ENCODE measurements at regions not wholly inside any gene's neighbourhood (a gene's known extent, or its start where the extent isn't known, plus 50 kb on each side); places are given as distances from the start of the nearest gene placed in this dataset.

DNA sequence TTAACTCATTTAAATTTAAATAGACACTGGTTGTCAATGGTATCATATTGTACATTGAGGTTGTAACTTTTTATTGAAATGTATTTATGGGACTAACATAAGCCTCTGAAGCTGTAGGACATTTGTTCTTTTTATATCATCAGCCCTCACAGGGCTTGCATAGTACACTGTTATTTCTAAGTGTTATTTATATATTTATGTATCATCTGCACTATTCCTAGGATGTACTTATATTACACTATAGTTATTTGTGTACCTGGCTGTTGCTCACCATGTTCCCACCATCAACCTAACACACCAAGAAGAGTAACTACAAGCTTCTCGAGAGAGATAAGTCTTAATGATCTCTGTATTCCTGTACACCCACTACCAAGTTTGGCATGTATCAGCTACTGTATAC, 224.7 kb downstream of the PPP1R3A start:
- TF ChIP-seq FOXS1 (CRISPR knock-in tag; IDR thresholded peaks at IDR 0.05) (no peak), SMC3 (IDR thresholded peaks at IDR 0.05) (no peak), FOSL2 (IDR thresholded peaks at IDR 0.05) (no peak), FOSL2 (CRISPR knock-in tag; IDR thresholded peaks at IDR 0.05) (no peak), POLR2A (IDR thresholded peaks at IDR 0.05; ENCODE audit: low read length) (no peak), ZNF302 (CRISPR knock-in tag; IDR thresholded peaks at IDR 0.05) (no peak)
- TF ChIP-seq, protein P1, sequence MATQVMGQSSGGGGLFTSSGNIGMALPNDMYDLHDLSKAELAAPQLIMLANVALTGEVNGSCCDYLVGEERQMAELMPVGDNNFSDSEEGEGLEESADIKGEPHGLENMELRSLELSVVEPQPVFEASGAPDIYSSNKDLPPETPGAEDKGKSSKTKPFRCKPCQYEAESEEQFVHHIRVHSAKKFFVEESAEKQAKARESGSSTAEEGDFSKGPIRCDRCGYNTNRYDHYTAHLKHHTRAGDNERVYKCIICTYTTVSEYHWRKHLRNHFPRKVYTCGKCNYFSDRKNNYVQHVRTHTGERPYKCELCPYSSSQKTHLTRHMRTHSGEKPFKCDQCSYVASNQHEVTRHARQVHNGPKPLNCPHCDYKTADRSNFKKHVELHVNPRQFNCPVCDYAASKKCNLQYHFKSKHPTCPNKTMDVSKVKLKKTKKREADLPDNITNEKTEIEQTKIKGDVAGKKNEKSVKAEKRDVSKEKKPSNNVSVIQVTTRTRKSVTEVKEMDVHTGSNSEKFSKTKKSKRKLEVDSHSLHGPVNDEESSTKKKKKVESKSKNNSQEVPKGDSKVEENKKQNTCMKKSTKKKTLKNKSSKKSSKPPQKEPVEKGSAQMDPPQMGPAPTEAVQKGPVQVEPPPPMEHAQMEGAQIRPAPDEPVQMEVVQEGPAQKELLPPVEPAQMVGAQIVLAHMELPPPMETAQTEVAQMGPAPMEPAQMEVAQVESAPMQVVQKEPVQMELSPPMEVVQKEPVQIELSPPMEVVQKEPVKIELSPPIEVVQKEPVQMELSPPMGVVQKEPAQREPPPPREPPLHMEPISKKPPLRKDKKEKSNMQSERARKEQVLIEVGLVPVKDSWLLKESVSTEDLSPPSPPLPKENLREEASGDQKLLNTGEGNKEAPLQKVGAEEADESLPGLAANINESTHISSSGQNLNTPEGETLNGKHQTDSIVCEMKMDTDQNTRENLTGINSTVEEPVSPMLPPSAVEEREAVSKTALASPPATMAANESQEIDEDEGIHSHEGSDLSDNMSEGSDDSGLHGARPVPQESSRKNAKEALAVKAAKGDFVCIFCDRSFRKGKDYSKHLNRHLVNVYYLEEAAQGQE (IDR thresholded peaks at IDR 0.05), result no peak
- TF ChIP-seq, protein P2, sequence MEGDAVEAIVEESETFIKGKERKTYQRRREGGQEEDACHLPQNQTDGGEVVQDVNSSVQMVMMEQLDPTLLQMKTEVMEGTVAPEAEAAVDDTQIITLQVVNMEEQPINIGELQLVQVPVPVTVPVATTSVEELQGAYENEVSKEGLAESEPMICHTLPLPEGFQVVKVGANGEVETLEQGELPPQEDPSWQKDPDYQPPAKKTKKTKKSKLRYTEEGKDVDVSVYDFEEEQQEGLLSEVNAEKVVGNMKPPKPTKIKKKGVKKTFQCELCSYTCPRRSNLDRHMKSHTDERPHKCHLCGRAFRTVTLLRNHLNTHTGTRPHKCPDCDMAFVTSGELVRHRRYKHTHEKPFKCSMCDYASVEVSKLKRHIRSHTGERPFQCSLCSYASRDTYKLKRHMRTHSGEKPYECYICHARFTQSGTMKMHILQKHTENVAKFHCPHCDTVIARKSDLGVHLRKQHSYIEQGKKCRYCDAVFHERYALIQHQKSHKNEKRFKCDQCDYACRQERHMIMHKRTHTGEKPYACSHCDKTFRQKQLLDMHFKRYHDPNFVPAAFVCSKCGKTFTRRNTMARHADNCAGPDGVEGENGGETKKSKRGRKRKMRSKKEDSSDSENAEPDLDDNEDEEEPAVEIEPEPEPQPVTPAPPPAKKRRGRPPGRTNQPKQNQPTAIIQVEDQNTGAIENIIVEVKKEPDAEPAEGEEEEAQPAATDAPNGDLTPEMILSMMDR (IDR thresholded peaks at IDR 0.05), result no peak

All from A549 (cell line).